Stimulated activated CD4-positive, alpha-beta T cell treated with anti-CD3 and anti-CD28 coated beads, Interleukin-1b, Interleukin-23, amount 100 ng/mL, for 24 hours (primary cell): ENCODE measurements at regions not wholly inside any gene's neighbourhood (a gene's known extent, or its start where the extent isn't known, plus 50 kb on each side); places are given as distances from the start of the nearest gene placed in this dataset.

Experiments
- DNase-seq, 4 experiments: peaks; one replicate each; pipeline ENCODE4 v3.0.0-alpha.2; 2020; ENCODE audit warnings: low read depth in 4 of 4, low spot score in 1 of 4

GRCh38 chr3:187822402-187822801, 77.1 kb upstream of the BCL6 start:
- no peak for DNase-seq

GRCh38 chr3:187823746-187824145, 78.5 kb upstream of the BCL6 start:
- no peak for DNase-seq

GRCh38 chr3:187827723-187828122, 82.5 kb upstream of the BCL6 start:
- DNase-seq, result no peak

GRCh38 chr3:187828579-187829452, 83.5 kb upstream of the BCL6 start:
- DNase-seq, result no peak

GRCh38 chr3:187830181-187830580, 84.9 kb upstream of the BCL6 start:
- no peak for DNase-seq

- DNase-seq, result no peak
Observed at GRCh38 chr3:187831125-187832051, 86.1 kb upstream of the BCL6 start.

GRCh38 chr3:187832202-187832601, 86.9 kb upstream of the BCL6 start:
- no peak for DNase-seq

- no peak for DNase-seq
Observed at GRCh38 chr3:187833375-187833774, 88.1 kb upstream of the BCL6 start.

GRCh38 chr3:187833799-187834578, 88.7 kb upstream of the BCL6 start:
- peak in 1 of 4 experiments; percentile 39 for DNase-seq

- DNase-seq, result no peak
Observed at GRCh38 chr3:187836823-187837770, 91.8 kb upstream of the BCL6 start.

- DNase-seq, result no peak
Observed at GRCh38 chr3:187838016-187838540, 92.8 kb upstream of the BCL6 start.

- DNase-seq, result no peak
Observed at GRCh38 chr3:187839422-187839821, 94.2 kb upstream of the BCL6 start.

GRCh38 chr3:187840856-187841255, 95.6 kb upstream of the BCL6 start:
- DNase-seq, result no peak

- no peak for DNase-seq
Observed at GRCh38 chr3:187841560-187841959, 96.3 kb upstream of the BCL6 start.

- DNase-seq, result no peak
Observed at GRCh38 chr3:187843654-187844053, 98.4 kb upstream of the BCL6 start.

GRCh38 chr3:187844708-187845107, 99.4 kb upstream of the BCL6 start:
- no peak for DNase-seq

- DNase-seq, result no peak
Observed at GRCh38 chr3:187845826-187846225, 100.6 kb upstream of the BCL6 start.

- no peak for DNase-seq
Observed at GRCh38 chr3:187848401-187848800, 103.1 kb upstream of the BCL6 start.

GRCh38 chr3:187849016-187849654, 103.9 kb upstream of the BCL6 start:
- DNase-seq, result no peak
